A549 (cell line): ENCODE measurements at regions not wholly inside any gene's neighbourhood (a gene's known extent, or its start where the extent isn't known, plus 50 kb on each side); places are given as distances from the start of the nearest gene placed in this dataset.

Source experiments
- ATAC-seq, 2 experiments: fragments of 200-7000 bp in 1 of 2; fragments of >200 bp in 1 of 2; cut with Nextera tagmentation in 1 of 2; cut with Tn5 transposase in 1 of 2; 3 replicates each; pipeline versions ENCODE4 v1.8.0 to v1.9.1; 2018 to 2020; ENCODE audit warnings: mild to moderate bottlenecking in 1 of 2, moderate library complexity in 1 of 2
- CTCF ChIA-PET: fragments of 300-600 bp; sonication (Branson Sonifier 250); formaldehyde crosslinking; extraction: SDS; loops from one replicate; lab custom pipeline; 2021; ENCODE audit warnings: antibody characterized with exemption, inconsistent platforms; lab: Yijun Ruan, JAX
- POLR2A ChIA-PET: fragments of 350-600 bp; formaldehyde crosslinking; extraction: SDS; loops from one replicate; lab custom pipeline; 2021; ENCODE audit warnings: antibody characterized with exemption, inconsistent platforms; lab: Yijun Ruan, JAX
- DNase-seq, 2 experiments: peaks; one replicate each; pipeline versions ENCODE4 v3.0.0 to v3.0.0-alpha.2; 2011 to 2016; ENCODE audit warnings: low read depth in 1 of 2, low spot score in 1 of 2
- FAIRE-seq: peaks from 2 replicates; lab custom pipeline; 2011; peaks lifted over from hg19 to GRCh38; lab: Jason Lieb, UNC
- H3K27ac ChIP-seq, 2 experiments: fragments of >200 bp; sonication (Bioruptor Twin); formaldehyde crosslinking; 3 replicates each; pipeline ENCODE4 v1.5.1; 2016 to 2017
- H3K4me1 ChIP-seq: fragments of >200 bp; sonication (Bioruptor Twin); formaldehyde crosslinking; 3 replicates; pipeline ENCODE4 v1.6.1; 2016
- H3K4me2 ChIP-seq: fragments of >200 bp; sonication (Bioruptor Twin); formaldehyde crosslinking; 3 replicates; pipeline ENCODE4 v1.6.1; 2016
- H3K4me3 ChIP-seq: fragments of >200 bp; sonication (Bioruptor Twin); formaldehyde crosslinking; 3 replicates; pipeline ENCODE4 v1.5.1; 2016
- H3K9me3 ChIP-seq: fragments of >200 bp; sonication (Bioruptor Twin); formaldehyde crosslinking; 3 replicates; pipeline ENCODE4 v1.6.1; 2016
- ATOH8 ChIP-seq: fragments of 250-450 bp; sonication (Bioruptor Pico); IDR thresholded peaks from 2 replicates; pipeline ENCODE4 v1.5.0; 2020; ENCODE audit warnings: low read depth, mild to moderate bottlenecking, moderate library complexity
- BCL3 ChIP-seq: fragments of >200 bp; sonication (Bioruptor Twin); formaldehyde crosslinking; IDR thresholded peaks from 3 replicates; pipeline ENCODE4 v1.6.1; 2016
- CEBPB ChIP-seq, 2 experiments: fragments of >200 bp in 1 of 2; sonication (Bioruptor Twin) in 1 of 2; formaldehyde crosslinking in 1 of 2; IDR thresholded peaks; 2 replicates each; pipeline ENCODE4 v1.6.1; 2012 to 2016
- EHF ChIP-seq: fragments of 250-450 bp; sonication (Bioruptor Pico); IDR thresholded peaks from 2 replicates; pipeline ENCODE4 v1.5.0; 2020; ENCODE audit warnings: mild to moderate bottlenecking
- EP300 ChIP-seq, 2 experiments: fragments of >200 bp; sonication (Bioruptor Twin); formaldehyde crosslinking; IDR thresholded peaks; 2 replicates in 1 of 2; 3 replicates in 1 of 2; pipeline ENCODE4 v1.6.1; 2016 to 2017
- ESRRA ChIP-seq: fragments of 150-350 bp; IDR thresholded peaks from 2 replicates; pipeline ENCODE4 v1.6.1; 2014; ENCODE audit warnings: mild to moderate bottlenecking, low read length, borderline replicate concordance
- FOXS1 ChIP-seq: fragments of 250-450 bp; sonication (Bioruptor Pico); IDR thresholded peaks from 2 replicates; pipeline ENCODE4 v1.5.0; 2020; ENCODE audit warnings: mild to moderate bottlenecking, moderate library complexity
- HDAC2 ChIP-seq: fragments of 200-600 bp; sonication (generic); IDR thresholded peaks from 2 replicates; pipeline ENCODE4 v1.6.1; 2016
- HEYL ChIP-seq: fragments of 250-450 bp; sonication (Bioruptor Pico); IDR thresholded peaks from 2 replicates; pipeline ENCODE4 v1.8.0; 2021; ENCODE audit warnings: mild to moderate bottlenecking, moderate library complexity
- HOXB5 ChIP-seq: fragments of 250-450 bp; sonication (Bioruptor Pico); IDR thresholded peaks from 2 replicates; pipeline ENCODE4 v1.5.0; 2020; ENCODE audit warnings: mild to moderate bottlenecking, moderate library complexity
- JUN ChIP-seq, 2 experiments: fragments of >200 bp; sonication (Bioruptor Twin); formaldehyde crosslinking; IDR thresholded peaks; 2 replicates in 1 of 2; 3 replicates in 1 of 2; pipeline ENCODE4 v1.6.1; 2016 to 2017
- JUNB ChIP-seq: fragments of >200 bp; sonication (Bioruptor Twin); formaldehyde crosslinking; IDR thresholded peaks from 2 replicates; pipeline ENCODE4 v1.6.1; 2016
- KDM1A ChIP-seq: fragments of 200-600 bp; sonication (generic); IDR thresholded peaks from 2 replicates; pipeline ENCODE4 v1.6.1; 2016; ENCODE audit warnings: low read depth, mild to moderate bottlenecking
- KDM5A ChIP-seq: fragments of 200-600 bp; sonication (generic); IDR thresholded peaks from 2 replicates; pipeline ENCODE4 v1.6.1; 2016; ENCODE audit warnings: antibody characterized with exemption, mild to moderate bottlenecking
- MYC ChIP-seq: IDR thresholded peaks from 2 replicates; pipeline ENCODE4 v1.6.1; 2012; ENCODE audit warnings: mild to moderate bottlenecking, inconsistent platforms, low read length, improper control_type of control experiment, borderline replicate concordance
- NFE2L2 ChIP-seq: fragments of 150-350 bp; conservative IDR thresholded peaks from 2 replicates; pipeline ENCODE4 v1.6.1; 2014; ENCODE audit warnings: low read length
- NPAS2 ChIP-seq: fragments of 250-450 bp; sonication (Bioruptor Pico); IDR thresholded peaks from 2 replicates; pipeline ENCODE4 v1.8.0; 2022; ENCODE audit warnings: mild to moderate bottlenecking, moderate library complexity, borderline replicate concordance
- PHF8 ChIP-seq: fragments of 200-600 bp; sonication (generic); IDR thresholded peaks from 2 replicates; pipeline ENCODE4 v1.6.1; 2016; ENCODE audit warnings: low read depth, mild to moderate bottlenecking, antibody characterized with exemption, moderate library complexity, borderline replicate concordance
- POLR2A ChIP-seq: IDR thresholded peaks from 2 replicates; pipeline ENCODE4 v1.6.1; 2012; ENCODE audit warnings: mild to moderate bottlenecking, low read length
- RAD21 ChIP-seq, 2 experiments: fragments of >200 bp in 1 of 2; sonication (Bioruptor Twin) in 1 of 2; formaldehyde crosslinking in 1 of 2; IDR thresholded peaks in 1 of 2; conservative IDR thresholded peaks in 1 of 2; 2 replicates in 1 of 2; 3 replicates in 1 of 2; pipeline ENCODE4 v1.6.1; 2012 to 2018; ENCODE audit warnings: inconsistent platforms in 1 of 2
- RCOR1 ChIP-seq: fragments of 150-350 bp; IDR thresholded peaks from 2 replicates; pipeline ENCODE4 v1.6.1; 2014; ENCODE audit warnings: antibody characterized with exemption, low read length, low read depth
- REST ChIP-seq: fragments of 200-600 bp; sonication (generic); IDR thresholded peaks from 2 replicates; pipeline ENCODE4 v1.6.1; 2016; ENCODE audit warnings: antibody characterized with exemption, mild to moderate bottlenecking, moderate library complexity
- RNF2 ChIP-seq: fragments of 200-600 bp; sonication (generic); IDR thresholded peaks from 2 replicates; pipeline ENCODE4 v1.6.1; 2016; ENCODE audit warnings: low read depth, mild to moderate bottlenecking, antibody characterized with exemption, moderate library complexity, borderline replicate concordance
- SMC3 ChIP-seq: fragments of >200 bp; sonication (Bioruptor Twin); formaldehyde crosslinking; IDR thresholded peaks from 3 replicates; pipeline ENCODE4 v1.6.1; 2018; ENCODE audit warnings: inconsistent platforms
- SREBF2 ChIP-seq: fragments of 450-650 bp; IDR thresholded peaks from 2 replicates; pipeline ENCODE4 v1.6.1; 2014; ENCODE audit warnings: mild to moderate bottlenecking, moderate library complexity
- TFCP2L1 ChIP-seq: fragments of 250-450 bp; sonication (Bioruptor Pico); IDR thresholded peaks from 2 replicates; pipeline ENCODE4 v1.5.0; 2021; ENCODE audit warnings: mild to moderate bottlenecking
- TP53 ChIP-seq: fragments of 250-450 bp; sonication (Bioruptor Pico); IDR thresholded peaks from 2 replicates; pipeline ENCODE4 v1.5.0; 2021; ENCODE audit warnings: mild to moderate bottlenecking, moderate library complexity
- ZSCAN20 ChIP-seq: fragments of 250-450 bp; sonication (Bioruptor Pico); IDR thresholded peaks from 2 replicates; pipeline ENCODE4 v1.8.0; 2022; ENCODE audit warnings: mild to moderate bottlenecking, moderate library complexity
- WGBS: methylation state at CpG from one replicate; pipeline ENCODE4 v1.1.6; 2017; ENCODE audit errors: missing lambda C conversion rate; 5-methylcytosine and 5-hydroxymethylcytosine counted together
- TF ChIP-seq, protein P1 (sequence below): fragments of >200 bp; sonication (Bioruptor Twin); formaldehyde crosslinking; IDR thresholded peaks from 2 replicates; pipeline ENCODE4 v1.6.1; 2016

DNA sequence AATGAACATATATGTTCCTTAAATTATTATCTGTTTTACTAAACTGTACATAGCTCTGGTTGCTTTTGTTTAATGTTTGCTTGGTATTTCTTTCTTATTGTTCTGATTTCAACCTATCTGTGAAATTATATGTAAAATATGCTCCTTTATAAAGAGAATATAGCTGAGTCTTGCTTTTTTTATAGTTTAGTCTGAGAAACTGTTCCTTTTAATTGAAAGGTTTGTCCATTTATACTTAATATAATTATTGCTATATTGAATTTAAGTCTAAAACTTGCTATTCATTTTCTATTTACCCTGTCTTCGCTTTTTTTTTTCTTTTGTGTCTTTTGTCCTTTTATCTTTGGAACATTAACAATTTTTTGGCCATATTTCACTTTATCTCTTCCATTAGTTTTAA, 712.0 kb downstream of the MAT2B start (continued):
- TF ChIP-seq REST (no peak), HDAC2 (no peak), RCOR1 (no peak), HEYL (CRISPR knock-in tag) (no peak), JUNB (no peak), NPAS2 (no peak)
- TF ChIP-seq, protein P1, sequence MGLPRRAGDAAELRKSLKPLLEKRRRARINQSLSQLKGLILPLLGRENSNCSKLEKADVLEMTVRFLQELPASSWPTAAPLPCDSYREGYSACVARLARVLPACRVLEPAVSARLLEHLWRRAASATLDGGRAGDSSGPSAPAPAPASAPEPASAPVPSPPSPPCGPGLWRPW: no peak

DNA sequence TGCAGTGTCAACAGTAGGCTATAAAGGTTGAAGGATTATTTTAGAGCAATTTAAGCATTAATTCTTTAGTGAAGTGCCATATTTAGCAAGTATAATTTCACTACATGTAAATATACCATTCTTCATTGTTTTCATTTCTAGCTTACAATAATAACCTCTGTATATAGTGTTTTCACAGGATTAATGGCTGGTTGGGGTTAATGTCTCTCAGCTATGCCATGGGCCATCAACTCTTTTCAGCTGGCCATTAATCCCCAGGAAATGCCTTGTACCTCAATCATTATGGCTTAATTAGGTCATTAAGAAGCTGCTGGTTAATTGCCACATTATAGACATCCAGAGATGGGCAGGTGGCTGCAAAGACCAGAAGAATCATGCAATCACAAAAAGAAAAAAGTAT, 715.1 kb downstream of the MAT2B start:
- Histone ChIP-seq H3K4me3 (no peak overlapping the region), H3K4me1 (no peaks in the 10 kb centered on the region), H3K27ac (no peak overlapping the region), H3K4me2 (no peak overlapping the region), H3K9me3 (no peaks in the 10 kb centered on the region)
- no peak for ATAC-seq
- no peak for FAIRE-seq
- CTCF ChIA-PET: no interaction called here
- POLR2A ChIA-PET: no interaction called here
- DNase-seq: no peak
- TF ChIP-seq POLR2A: no peak
- no peak for TF ChIP-seq ESRRA
- TF ChIP-seq PHF8: no peak
- no peak for TF ChIP-seq RAD21 (conservative IDR thresholded peaks at IDR 0.05 in 1 of 2, IDR thresholded peaks at IDR 0.05 in 1 of 2)
- no peak for TF ChIP-seq MYC
- no peak for TF ChIP-seq KDM1A
- TF ChIP-seq BCL3: no peak
- no peak for TF ChIP-seq EHF (CRISPR knock-in tag)
- no peak for TF ChIP-seq JUN (IDR thresholded peaks at IDR 0.05)
- no peak for TF ChIP-seq TP53 (CRISPR knock-in tag)
- TF ChIP-seq HOXB5 (CRISPR knock-in tag): no peak
- TF ChIP-seq HEYL (CRISPR knock-in tag): no peak
- TF ChIP-seq TFCP2L1 (CRISPR knock-in tag): no peak
- no peak for TF ChIP-seq ZSCAN20 (CRISPR knock-in tag)
- TF ChIP-seq SMC3: no peak
- TF ChIP-seq CEBPB (IDR thresholded peaks at IDR 0.05): no peak
- no peak for TF ChIP-seq SREBF2
- TF ChIP-seq FOXS1: no peak
- TF ChIP-seq NFE2L2: no peak

DNA sequence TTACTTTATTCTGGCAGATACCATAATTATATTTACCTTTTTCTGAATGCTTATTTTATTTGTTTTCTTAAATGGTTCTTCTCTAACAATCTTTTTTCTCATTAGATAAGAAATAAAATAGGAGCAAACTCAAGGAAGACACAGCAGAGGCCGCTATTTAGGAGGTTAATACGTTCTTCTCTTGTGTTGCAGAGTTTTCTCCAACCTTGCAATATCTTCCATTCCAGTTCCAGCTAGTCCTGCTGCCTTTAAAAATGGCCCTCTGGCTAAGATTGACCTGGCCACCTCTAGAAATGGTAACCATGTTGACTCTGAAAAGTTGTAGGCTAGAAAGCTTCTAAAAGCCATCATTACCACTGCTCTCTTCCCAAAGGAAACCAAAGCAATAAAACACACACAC, 718.8 kb downstream of the MAT2B start:
- H3K4me3 ChIP-seq: no peak overlapping the region
- ATAC-seq (no peak), DNase-seq (no peak), FAIRE-seq (no peak)
- no peak overlapping the region for H3K27ac ChIP-seq
- H3K9me3 ChIP-seq: no peaks in the 10 kb centered on the region
- 0% methylated on average over 2 of the region's 2 CpGs for WGBS
- TF ChIP-seq TP53 (CRISPR knock-in tag): no peak
- no peak for TF ChIP-seq SMC3
- no peak for TF ChIP-seq KDM5A
- TF ChIP-seq ATOH8 (CRISPR knock-in tag): no peak
- no peak for TF ChIP-seq RNF2
- no peak for TF ChIP-seq EP300 (IDR thresholded peaks at IDR 0.05)
- TF ChIP-seq JUN (IDR thresholded peaks at IDR 0.05): no peak
- no peak for TF ChIP-seq EHF (CRISPR knock-in tag)
- TF ChIP-seq HDAC2: no peak
- no peak for TF ChIP-seq REST
- no peak for TF ChIP-seq SREBF2
- H3K4me2 ChIP-seq: no peak overlapping the region
- no peaks in the 10 kb centered on the region for H3K4me1 ChIP-seq
- ChIA-PET CTCF (no interaction called here), POLR2A (no interaction called here)
